GM10248 (cell line): ENCODE measurements at regions not wholly inside any gene's neighbourhood (a gene's known extent, or its start where the extent isn't known, plus 50 kb on each side); places are given as distances from the start of the nearest gene placed in this dataset.

Experiments
- CTCF ChIA-PET: fragments of 300-600 bp; sonication (Branson Sonifier 250); formaldehyde crosslinking; extraction: SDS; loops from one replicate; lab custom pipeline; 2021; ENCODE audit warnings: antibody characterized with exemption; lab: Yijun Ruan, JAX
- POLR2A ChIA-PET: fragments of 350-650 bp; sonication (Branson Sonifier 250); formaldehyde crosslinking; extraction: SDS; loops from one replicate; lab custom pipeline; 2020; ENCODE audit warnings: antibody characterized with exemption; lab: Yijun Ruan, JAX
- DNase-seq: peaks from one replicate; pipeline ENCODE4 v3.0.0; 2012; ENCODE audit errors: extremely low spot score
- TF ChIP-seq, protein P1 (sequence below): IDR thresholded peaks from 2 replicates; pipeline ENCODE4 v1.5.1; 2012; ENCODE audit warnings: mild to moderate bottlenecking, low read depth; ENCODE audit errors: extremely low read depth, missing control alignments, control extremely low read depth

DNA sequence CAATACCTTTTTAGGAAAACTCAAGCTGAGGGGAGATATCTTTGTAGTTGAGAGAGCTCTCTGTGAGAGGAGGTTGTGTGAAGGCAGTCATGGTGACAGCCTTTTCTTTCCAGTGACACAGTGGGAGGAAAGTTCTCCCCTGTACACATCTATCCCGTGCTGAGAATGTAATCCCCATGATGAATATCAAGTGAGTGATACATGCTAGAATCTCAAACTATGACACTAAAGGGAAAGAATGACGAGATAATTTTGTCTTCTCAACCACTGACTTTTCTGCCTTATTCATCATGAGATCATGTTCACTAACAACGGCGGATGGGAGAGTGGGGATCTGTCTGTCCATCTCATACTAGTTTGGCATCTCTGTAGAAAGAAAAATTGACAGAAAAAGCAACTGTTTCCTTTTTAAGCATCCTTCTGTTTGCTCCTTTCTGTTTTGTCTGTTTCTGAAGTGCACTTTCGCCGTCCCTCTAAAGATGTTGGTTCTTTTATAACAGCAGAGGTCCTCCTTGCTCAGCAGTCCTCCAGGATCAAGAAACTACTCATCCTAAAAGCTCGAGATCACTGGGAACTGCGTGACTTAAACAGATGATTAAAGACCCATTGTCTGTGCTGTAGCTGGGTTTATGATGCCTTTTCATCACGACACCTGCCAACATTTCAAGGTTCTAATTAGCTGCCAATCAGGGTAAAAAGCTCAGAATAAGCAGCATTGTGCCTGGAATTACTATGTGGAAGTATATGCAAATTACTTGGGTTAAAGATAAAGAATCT, 137.6 kb downstream of the DCK start:
- CTCF ChIA-PET, result interaction anchor here (0.9 to 1.9 kb wide), 4 partner anchors 10 to 48 kb away, joined by 3 to 6 read pairs (median 4); no protein-coding TSS in a partner anchor

DNA sequence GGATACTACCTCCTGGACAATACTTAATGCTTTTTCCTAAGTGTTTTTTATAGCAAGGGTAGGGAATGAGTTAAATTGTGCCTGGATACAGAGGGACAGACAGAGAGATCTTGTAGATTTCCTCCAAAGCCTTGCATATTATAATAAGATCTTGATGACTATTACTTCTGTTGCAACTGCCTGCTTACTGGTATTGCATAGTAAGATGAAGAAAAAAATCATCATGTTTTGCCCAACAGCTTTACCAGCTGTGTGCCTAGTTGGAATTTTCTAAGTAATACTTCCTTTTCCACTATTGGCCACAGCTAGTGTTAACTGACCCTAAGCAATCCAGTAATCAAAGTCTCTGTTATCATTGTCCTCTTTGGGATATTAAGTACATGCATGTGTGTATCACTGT, 139.0 kb downstream of the DCK start:
- POLR2A ChIA-PET, result no interaction called here
- CTCF ChIA-PET, result interaction anchor here (1.1 to 2.0 kb wide), 6 partner anchors 9 to 548 kb away, joined by 3 to 6 read pairs (median 4); no protein-coding TSS in a partner anchor
- no peak for DNase-seq
- TF ChIP-seq, protein P1, sequence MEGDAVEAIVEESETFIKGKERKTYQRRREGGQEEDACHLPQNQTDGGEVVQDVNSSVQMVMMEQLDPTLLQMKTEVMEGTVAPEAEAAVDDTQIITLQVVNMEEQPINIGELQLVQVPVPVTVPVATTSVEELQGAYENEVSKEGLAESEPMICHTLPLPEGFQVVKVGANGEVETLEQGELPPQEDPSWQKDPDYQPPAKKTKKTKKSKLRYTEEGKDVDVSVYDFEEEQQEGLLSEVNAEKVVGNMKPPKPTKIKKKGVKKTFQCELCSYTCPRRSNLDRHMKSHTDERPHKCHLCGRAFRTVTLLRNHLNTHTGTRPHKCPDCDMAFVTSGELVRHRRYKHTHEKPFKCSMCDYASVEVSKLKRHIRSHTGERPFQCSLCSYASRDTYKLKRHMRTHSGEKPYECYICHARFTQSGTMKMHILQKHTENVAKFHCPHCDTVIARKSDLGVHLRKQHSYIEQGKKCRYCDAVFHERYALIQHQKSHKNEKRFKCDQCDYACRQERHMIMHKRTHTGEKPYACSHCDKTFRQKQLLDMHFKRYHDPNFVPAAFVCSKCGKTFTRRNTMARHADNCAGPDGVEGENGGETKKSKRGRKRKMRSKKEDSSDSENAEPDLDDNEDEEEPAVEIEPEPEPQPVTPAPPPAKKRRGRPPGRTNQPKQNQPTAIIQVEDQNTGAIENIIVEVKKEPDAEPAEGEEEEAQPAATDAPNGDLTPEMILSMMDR, result no peak

More for the DNA sequence above, 137.6 kb downstream of the DCK start:
- DNase-seq, result no peak
- TF ChIP-seq, protein P1, result no peak
- POLR2A ChIA-PET, result no interaction called here

DNA sequence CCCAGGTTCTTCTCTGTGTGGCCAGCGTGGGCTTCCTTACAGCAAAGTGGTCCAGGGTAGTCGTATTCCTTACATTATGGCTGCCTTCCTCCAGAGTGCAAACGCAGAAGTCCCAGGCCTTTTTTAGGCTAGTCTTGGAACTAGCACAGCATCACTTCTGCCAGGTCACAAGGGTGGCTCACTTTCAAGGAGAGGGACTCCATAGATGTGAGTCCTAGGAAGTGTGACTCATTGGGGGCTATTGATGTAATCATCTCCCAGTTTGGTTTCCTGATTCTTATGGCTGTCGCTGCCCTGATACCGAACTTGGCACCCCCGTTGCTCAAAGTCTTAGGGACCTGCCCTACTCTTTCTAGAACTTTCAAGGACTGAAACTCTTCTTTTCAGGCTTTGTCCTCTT, 140.0 kb downstream of the DCK start:
- CTCF ChIA-PET, result interaction anchor here (1.0 to 2.0 kb wide), 3 partner anchors 17 to 547 kb away, joined by 3 to 5 read pairs (median 3); no protein-coding TSS in a partner anchor
- no peak for DNase-seq
- TF ChIP-seq, protein P1, result no peak
- POLR2A ChIA-PET, result no interaction called here

DNA sequence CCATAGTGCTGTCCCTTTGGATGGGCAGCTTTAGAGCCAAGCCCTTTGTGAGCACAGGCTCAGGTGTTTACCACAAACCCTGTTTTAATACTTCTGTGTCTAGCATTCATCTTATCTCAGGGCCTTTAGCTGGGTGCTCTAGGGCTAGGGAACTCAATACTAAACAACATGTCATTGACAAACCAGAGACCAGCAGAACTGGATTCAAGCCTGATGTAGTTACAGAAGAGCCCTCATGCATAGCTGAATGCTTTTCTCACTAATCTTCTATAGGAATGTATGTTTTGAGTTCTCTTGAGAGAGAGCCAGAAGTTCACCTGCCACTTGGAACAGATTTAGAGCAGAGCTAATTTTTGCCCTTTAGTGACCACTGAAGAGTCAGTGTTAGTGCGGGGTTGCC, 142.6 kb downstream of the DCK start:
- TF ChIP-seq, protein P1, result no peak
- POLR2A ChIA-PET, result no interaction called here
- no peak for DNase-seq
- CTCF ChIA-PET, result interaction anchor here (0.8 kb wide), 1 partner anchor 48 kb away, joined by 3 read pairs; no protein-coding TSS in a partner anchor

DNA sequence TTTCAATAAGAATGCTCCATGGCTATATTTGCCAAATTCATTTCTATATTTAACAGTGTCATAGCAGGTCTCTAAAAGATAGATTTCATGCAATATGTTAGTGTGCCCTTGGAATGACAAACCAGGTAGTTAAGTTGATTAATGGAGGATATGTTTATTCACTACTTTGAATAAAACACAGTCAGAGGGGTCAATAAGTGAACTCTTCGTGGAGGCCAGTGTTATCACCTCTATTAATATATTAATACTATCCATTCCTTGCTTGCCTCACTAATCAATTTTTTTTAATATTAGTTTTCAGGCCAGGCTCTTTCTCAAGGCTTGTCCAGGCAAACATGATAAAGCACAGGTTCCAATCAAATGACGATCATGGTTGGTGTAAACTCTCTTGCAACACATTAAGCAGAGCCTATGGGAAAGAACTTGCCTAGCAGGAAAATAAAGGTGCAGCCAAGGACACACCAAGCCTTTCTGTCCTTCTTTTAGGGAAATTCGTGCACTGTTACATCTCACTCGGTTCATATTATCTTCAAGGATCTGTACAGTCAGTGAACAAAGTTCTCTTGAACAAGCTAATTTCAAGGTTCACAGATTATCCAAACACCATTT, 144.7 kb downstream of the DCK start:
- ChIA-PET CTCF (interaction anchor here (1.4 kb wide), 1 partner anchor 13 kb away, joined by 4 read pairs; no protein-coding TSS in a partner anchor), POLR2A (no interaction called here)
- TF ChIP-seq, protein P1, result no peak
- no peak for DNase-seq

DNA sequence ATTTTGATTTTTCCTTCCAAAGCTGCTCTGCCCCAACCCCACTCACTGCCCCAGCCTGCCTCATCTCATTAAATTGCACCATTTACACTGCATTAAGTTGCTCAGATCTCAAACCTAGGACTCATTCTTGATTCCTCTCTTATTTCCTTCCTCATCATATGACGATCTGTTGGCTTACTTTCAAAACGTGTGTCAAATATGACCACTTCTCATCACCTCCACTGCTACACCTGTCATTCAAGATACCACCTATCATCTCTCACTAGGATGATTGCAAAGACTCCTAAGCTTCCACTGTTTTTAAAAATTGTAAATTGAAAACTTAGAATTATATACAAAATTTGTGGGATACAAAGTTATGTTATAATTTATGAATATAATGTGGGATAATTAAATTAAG, 147.1 kb downstream of the DCK start:
- DNase-seq, result no peak
- CTCF ChIA-PET, result interaction anchor here (1.3 to 2.2 kb wide), 2 partner anchors 9 to 10 kb away, joined by 5 to 6 read pairs; no protein-coding TSS in a partner anchor
- TF ChIP-seq, protein P1, result no peak
- POLR2A ChIA-PET, result no interaction called here
